GM21515 (cell line): ENCODE measurements at regions not wholly inside any gene's neighbourhood (a gene's known extent, or its start where the extent isn't known, plus 50 kb on each side); places are given as distances from the start of the nearest gene placed in this dataset.

Experiments
- ATAC-seq: cut with Tn5 transposase; IDR thresholded peaks from one replicate; pipeline ENCODE4 v1.9.1; 2021; ENCODE audit not compliant: unreplicated experiment

GRCh38 chr12:25058012-25058411 is 109.1 kb upstream of the BCAT1 start:
- ATAC-seq = no peak

GRCh38 chr12:25056486-25057130 is 107.7 kb upstream of the BCAT1 start:
- no peak for ATAC-seq

- no peak for ATAC-seq
Measured at GRCh38 chr12:25056011-25056410, 107.1 kb upstream of the BCAT1 start.

GRCh38 chr12:25054783-25055144 is 105.9 kb upstream of the BCAT1 start:
- no peak for ATAC-seq

- ATAC-seq = no peak
Measured at GRCh38 chr12:25054076-25054782, 105.3 kb upstream of the BCAT1 start.

GRCh38 chr12:25052914-25053211 is 104.0 kb upstream of the BCAT1 start:
- no peak for ATAC-seq

GRCh38 chr12:25052196-25052913 is 103.5 kb upstream of the BCAT1 start:
- ATAC-seq = peak; percentile 70

- ATAC-seq = peak; percentile 57
Measured at GRCh38 chr12:25051656-25052195, 102.8 kb upstream of the BCAT1 start.

- ATAC-seq = no peak
Measured at GRCh38 chr12:25051171-25051570, 102.3 kb upstream of the BCAT1 start.

- ATAC-seq = no peak
Measured at GRCh38 chr12:25045869-25046268, 97.0 kb upstream of the BCAT1 start.

- ATAC-seq = peak; percentile 59
Measured at GRCh38 chr12:25041006-25041741, 92.3 kb upstream of the BCAT1 start.

- no peak for ATAC-seq
Measured at GRCh38 chr12:25040593-25040992, 91.7 kb upstream of the BCAT1 start.

- ATAC-seq = no peak
Measured at GRCh38 chr12:25034676-25035075, 85.8 kb upstream of the BCAT1 start.

GRCh38 chr12:25025951-25026490 is 77.1 kb upstream of the BCAT1 start:
- no peak for ATAC-seq

- ATAC-seq = no peak
Measured at GRCh38 chr12:25025260-25025659, 76.4 kb upstream of the BCAT1 start.

GRCh38 chr12:25023808-25024207 is 74.9 kb upstream of the BCAT1 start:
- no peak for ATAC-seq

GRCh38 chr12:25020621-25021243 is 71.8 kb upstream of the BCAT1 start:
- peak; percentile 92 for ATAC-seq

GRCh38 chr12:25018146-25018545 is 69.2 kb upstream of the BCAT1 start:
- ATAC-seq = no peak

- ATAC-seq = no peak
Measured at GRCh38 chr12:25017336-25017735, 68.4 kb upstream of the BCAT1 start.

GRCh38 chr12:25014961-25015360 is 66.1 kb upstream of the BCAT1 start:
- ATAC-seq = no peak

GRCh38 chr12:25013061-25013460 is 64.2 kb upstream of the BCAT1 start:
- ATAC-seq = no peak
